ENCODE measurements at regions not wholly inside any gene's neighbourhood (a gene's known extent, or its start where the extent isn't known, plus 50 kb on each side); places are given as distances from the start of the nearest gene placed in this dataset.

GRCh38 chrX:88660836-88661235 lies 86.2 kb upstream of the CPXCR1 start:
- intact Hi-C loops (cut with DNase I): no loop called here
- ATAC-seq (no peak), DNase-seq (no peak)
- H3K4me3 ChIP-seq: no peak overlapping the region
- no peaks in the 10 kb centered on the region for H3K27me3 ChIP-seq
- H3K4me1 ChIP-seq: no peaks in the 10 kb centered on the region
- WGBS, 2 donors: 57 to 60% methylated on average over 1 of the region's 1 CpG
- no peak overlapping the region for H3K27ac ChIP-seq
- no peaks in the 10 kb centered on the region for H3K36me3 ChIP-seq
- TF ChIP-seq CTCF (IDR thresholded peaks at IDR 0.05): no peak
- peaks cover 0 to 6% (median 0%) of the 10 kb centered on the region in 11 donors for H3K9me3 ChIP-seq

- H3K27ac ChIP-seq: no peak overlapping the region
- H3K36me3 ChIP-seq: no peaks in the 10 kb centered on the region
- DNase-seq (no peak), ATAC-seq (no peak)
- H3K9me3 ChIP-seq: no peaks in the 10 kb centered on the region
- H3K4me1 ChIP-seq: no peaks in the 10 kb centered on the region
- H3K4me3 ChIP-seq: no peak overlapping the region
- 71 to 77% methylated on average over 4 of the region's 4 CpGs for WGBS, 2 donors
- intact Hi-C loops (cut with DNase I): no loop called here
- no peaks in the 10 kb centered on the region for H3K27me3 ChIP-seq
- no peak for TF ChIP-seq CTCF (IDR thresholded peaks at IDR 0.05)
Measured at GRCh38 chrX:88672261-88672660, 74.8 kb upstream of the CPXCR1 start.

Data from heart right ventricle (tissue), 16 donors.